Activated CD4-positive, alpha-beta T cell treated with anti-CD3 and anti-CD28 coated beads, Interleukin-2, amount 50 U/mL, for 4 hours (primary cell): ENCODE measurements at regions not wholly inside any gene's neighbourhood (a gene's known extent, or its start where the extent isn't known, plus 50 kb on each side); places are given as distances from the start of the nearest gene placed in this dataset.
"Not testable (repeated sequence)": the region's sequence is repeated elsewhere in the genome, so short reads cannot be mapped to it uniquely, and the experiment has no call there.

ENCODE experiments used
- DNase-seq, 2 experiments: peaks; one replicate each; pipeline ENCODE4 v3.0.0-alpha.2; 2020

GRCh38 chr14:41549821-41550607, 56.7 kb upstream of the LRFN5 start:
- DNase-seq = no peak

- DNase-seq = no peak
Observed at GRCh38 chr14:41549282-41549681, 57.4 kb upstream of the LRFN5 start.

DNA sequence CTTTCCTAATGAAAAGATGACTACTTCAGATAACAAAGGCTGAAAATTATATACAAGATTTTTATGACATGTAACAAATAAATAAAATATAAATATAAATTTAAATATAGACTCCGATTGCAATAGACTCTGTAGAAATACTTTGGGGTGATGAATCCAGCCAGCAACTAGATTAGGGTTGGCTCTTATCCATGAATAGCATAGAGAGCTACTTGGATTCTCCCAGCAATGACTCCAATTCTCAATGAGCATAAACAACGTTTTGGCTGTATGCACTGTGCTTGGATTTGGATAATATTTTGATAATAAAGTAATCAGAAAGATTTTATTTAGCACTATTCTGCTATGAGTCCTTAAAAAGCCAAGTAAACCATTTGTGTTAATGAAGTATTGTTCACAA, 58.0 kb upstream of the LRFN5 start:
- no peak for DNase-seq

DNA sequence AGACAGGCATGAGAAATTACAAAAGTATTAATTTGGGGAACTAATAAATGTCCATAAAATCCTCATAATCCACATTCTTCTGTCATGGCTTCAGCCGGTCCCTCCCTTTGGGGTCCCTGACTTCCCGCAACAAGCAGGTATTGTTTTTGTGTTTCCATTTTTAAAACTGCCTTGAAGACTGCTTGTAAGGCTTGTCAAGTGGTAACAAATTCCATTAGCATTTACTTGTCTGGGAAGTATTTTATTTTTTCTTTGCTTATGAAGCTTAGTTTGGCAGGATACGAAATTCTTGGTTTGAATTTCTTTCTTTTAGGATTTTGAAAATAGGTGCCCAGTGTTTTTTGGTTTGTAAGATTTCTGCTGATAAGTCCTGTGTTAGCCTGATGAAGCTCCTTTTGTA, 65.3 kb upstream of the LRFN5 start:
- no peak for DNase-seq

GRCh38 chr14:41532255-41532654, 74.4 kb upstream of the LRFN5 start:
- no peak for DNase-seq

DNA sequence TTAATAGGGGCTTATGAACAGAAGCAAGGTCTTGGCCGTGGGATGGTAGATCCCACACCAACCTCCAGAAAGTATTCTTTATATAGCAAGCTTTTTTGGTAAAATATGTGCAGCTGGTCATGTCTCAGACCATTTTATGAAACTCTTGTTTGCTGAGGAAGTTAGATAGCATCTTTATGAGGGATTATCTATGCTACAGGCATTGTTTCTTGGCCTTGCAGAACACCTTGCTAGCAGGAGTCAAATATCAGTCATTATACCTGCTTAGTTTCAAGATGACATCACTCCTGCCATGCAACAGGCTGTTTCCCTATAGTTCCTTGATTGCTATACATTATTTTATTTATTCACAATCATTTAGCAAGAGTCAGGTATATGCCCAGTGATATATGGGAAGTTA, 84.8 kb upstream of the LRFN5 start:
- no peak for DNase-seq

DNA sequence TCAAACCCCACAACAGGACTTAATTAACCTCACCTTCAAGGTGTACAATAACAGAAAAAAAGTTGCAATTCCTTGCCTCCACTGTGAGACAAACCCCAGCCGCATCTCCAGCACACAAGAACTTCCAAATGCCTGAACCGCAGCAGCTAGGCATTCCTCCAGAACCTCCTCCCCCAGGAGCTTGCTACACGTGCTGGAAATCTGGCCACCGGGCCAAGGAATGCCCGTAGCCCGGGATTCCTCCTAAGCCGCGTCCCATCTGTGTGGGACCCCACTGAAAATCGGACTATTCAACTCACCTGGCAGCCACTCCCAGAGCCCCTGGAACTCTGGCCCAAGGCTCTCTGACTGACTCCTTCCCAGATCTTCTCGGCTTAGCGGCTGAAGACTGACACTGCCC, 88.6 kb upstream of the LRFN5 start:
- DNase-seq = not testable (repeated sequence)

DNA sequence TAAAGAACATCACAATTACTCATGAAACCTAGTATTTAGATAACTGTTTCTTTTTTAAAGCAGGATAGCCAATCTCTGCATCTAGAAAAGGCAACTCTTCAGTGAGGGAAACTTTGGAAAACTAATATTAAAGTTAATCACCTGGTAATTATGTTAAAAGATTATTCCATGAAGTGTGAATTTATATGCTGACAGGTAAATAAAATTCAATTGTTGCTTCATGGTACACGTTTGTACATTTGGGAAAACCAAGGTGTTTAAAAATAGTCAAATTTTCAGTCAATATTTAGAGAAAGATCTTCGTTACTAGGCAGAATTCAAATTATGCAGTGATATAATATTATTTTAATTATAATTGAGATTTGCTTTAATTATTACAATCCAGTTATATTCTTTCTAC, 100.1 kb upstream of the LRFN5 start:
- no peak for DNase-seq

DNA sequence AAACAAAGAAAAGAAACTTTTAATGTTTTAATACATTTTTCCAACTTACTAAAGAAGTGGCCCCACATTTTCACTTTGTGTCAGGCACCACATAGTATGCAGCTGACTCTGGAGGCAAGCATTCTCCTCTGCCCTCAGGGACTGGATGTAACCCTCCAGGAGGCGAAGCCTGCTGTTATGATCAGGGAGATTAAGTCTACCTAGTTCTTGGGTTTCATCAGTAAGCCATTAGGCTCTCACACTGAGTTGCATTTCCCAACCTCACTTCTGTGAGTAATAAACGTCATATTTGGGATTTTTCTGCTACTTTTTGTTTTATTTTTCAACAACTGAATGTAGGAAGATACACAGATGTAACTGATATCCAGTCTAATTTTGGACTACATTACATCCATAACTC, 101.2 kb upstream of the LRFN5 start:
- no peak for DNase-seq

- DNase-seq = no peak
Observed at GRCh38 chr14:41498959-41499358, 107.7 kb upstream of the LRFN5 start.

- DNase-seq = no peak
Observed at GRCh38 chr14:41490323-41490722, 116.4 kb upstream of the LRFN5 start.

- no peak for DNase-seq
Observed at GRCh38 chr14:41489315-41489972, 117.2 kb upstream of the LRFN5 start.

GRCh38 chr14:41488401-41488800, 118.3 kb upstream of the LRFN5 start:
- no peak for DNase-seq

- no peak for DNase-seq
Observed at GRCh38 chr14:41482861-41483260, 123.8 kb upstream of the LRFN5 start.

GRCh38 chr14:41476526-41476925, 130.2 kb upstream of the LRFN5 start:
- no peak for DNase-seq

GRCh38 chr14:41461380-41461779, 145.3 kb upstream of the LRFN5 start:
- no peak for DNase-seq

- no peak for DNase-seq
Observed at GRCh38 chr14:41457393-41457792, 149.3 kb upstream of the LRFN5 start.

GRCh38 chr14:41449066-41449465, 157.6 kb upstream of the LRFN5 start:
- no peak for DNase-seq

DNA sequence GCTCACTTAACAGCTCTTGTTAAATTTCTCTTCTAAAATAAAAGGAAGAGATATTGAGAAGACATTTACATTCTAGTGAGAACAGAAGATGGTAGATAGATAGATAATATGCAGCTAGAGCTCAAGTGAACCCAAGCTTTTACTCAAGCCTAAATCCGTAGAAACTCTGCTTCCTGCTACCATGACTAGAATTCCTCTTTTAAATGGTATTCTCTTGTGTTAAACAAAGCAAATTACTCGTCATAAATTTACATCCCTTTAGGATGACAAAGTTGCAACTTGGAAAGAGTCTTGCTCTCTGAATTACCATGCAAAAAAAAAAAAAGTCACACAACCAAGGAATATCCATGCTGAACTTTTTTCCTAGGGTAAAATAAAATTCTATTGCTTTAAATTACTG, 160.7 kb upstream of the LRFN5 start:
- no peak for DNase-seq

DNA sequence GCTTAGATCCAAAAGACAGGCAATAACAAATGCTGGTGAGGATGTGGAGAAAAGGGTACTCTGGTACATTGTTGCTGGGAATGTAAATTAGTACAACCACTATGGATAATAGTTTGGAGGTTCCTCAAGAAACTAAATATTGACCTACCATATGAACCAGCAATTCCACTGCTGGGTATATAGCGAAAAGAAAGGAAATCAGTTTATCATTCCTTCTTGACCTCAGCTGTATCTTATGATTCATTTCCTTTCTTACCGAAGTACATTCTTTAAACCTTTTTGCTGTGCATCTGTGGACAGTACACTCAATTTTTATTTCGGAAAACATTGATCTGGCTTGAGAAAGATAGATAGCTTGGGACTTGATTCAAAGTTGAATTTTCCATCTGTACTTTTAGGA, 183.2 kb upstream of the LRFN5 start:
- DNase-seq = no peak

- DNase-seq = not testable (repeated sequence)
Observed at GRCh38 chr14:41421308-41421707, 185.4 kb upstream of the LRFN5 start.

GRCh38 chr14:41419709-41420108, 187.0 kb upstream of the LRFN5 start:
- no peak for DNase-seq

- no peak for DNase-seq
Observed at GRCh38 chr14:41418851-41419250, 187.8 kb upstream of the LRFN5 start.

DNA sequence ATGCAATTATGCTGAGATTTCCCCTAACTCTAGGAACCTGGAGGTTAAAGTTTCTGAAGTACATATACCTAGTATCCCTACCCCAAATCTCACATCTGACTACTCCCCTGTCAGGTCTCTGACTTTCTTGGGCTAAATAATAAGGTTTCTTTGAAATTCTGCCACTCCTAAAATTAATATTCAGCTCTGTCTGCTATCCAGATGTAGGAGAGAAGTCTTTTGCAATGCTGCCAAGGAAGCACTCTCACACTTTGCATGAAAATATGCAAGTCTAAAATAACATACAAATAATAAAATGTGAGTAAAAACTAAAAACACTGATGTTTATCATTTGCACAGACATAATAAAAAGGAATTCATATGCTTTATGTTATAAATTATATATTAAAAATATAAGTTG, 196.9 kb upstream of the LRFN5 start:
- no peak for DNase-seq

- no peak for DNase-seq
Observed at GRCh38 chr14:41404126-41404525, 202.6 kb upstream of the LRFN5 start.
